HG02943 (cell line): ENCODE measurements at regions not wholly inside any gene's neighbourhood (a gene's known extent, or its start where the extent isn't known, plus 50 kb on each side); places are given as distances from the start of the nearest gene placed in this dataset.
"Not testable (repeated sequence)": the region's sequence is repeated elsewhere in the genome, so short reads cannot be mapped to it uniquely, and the experiment has no call there.

Experiments used
- ATAC-seq: cut with Tn5 transposase; IDR thresholded peaks from one replicate; pipeline ENCODE4 v1.9.1; 2021; ENCODE audit warnings: mild to moderate bottlenecking, low read depth, moderate library complexity; ENCODE audit not compliant: unreplicated experiment

DNA sequence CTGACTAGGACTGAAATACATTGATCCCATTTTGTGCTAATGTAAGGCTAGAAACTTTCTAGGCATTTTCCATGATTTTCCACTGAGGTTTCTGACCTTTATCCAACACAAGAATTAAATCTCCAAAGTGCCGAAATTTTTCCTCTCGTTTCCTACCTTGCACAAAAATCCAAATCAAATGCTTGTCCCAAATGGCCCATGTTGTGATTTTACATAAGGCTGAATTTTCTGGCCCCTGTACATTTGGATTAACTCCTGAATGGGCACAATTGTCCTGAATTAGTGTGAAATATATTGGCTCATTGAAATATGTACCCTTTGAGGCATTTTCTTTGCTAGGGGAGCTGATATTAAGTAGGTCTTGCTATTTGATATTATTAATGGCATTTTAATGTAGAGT is 105.6 kb upstream of the CBLB start:
- no peak for ATAC-seq

GRCh38 chr3:105976196-105976595 is 107.4 kb upstream of the CBLB start:
- no peak for ATAC-seq

DNA sequence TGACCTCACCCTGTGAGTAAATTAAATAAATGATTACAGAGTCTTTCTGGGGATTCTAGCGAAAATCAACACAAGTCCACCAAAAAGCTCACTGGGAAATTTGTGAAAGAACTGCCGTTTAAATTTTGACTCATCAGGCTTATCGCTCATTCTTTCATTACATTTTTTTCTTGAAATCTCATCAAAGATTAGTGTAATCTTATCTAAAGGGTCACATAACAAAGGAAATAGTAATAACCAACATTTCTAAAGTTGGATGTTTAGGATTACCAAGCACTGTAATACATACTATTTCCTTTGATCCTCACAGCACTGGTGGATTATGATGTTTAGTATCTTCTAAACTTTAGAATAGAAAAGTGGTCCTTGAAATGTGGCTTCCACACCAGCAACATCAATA is 111.1 kb upstream of the CBLB start:
- no peak for ATAC-seq

GRCh38 chr3:105982207-105982606 is 113.4 kb upstream of the CBLB start:
- no peak for ATAC-seq

DNA sequence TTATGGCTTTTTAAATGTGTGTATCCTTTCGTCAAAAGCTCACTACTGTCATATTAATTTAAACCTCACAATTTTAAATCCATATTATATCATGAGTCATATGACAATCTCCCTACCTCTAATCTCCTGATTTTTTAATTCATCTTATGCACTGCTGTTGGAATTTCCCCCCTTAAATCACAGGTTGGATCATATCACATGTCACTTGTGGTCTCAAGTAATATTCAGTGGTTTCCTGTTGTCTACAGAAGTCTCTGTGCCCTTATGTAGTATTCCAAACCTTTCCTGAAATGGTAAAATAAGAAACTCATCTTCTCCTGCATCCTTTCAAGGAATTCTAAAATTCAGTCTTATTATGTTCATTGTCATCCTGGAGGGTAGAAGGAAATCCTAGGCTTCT is 116.0 kb upstream of the CBLB start:
- no peak for ATAC-seq

DNA sequence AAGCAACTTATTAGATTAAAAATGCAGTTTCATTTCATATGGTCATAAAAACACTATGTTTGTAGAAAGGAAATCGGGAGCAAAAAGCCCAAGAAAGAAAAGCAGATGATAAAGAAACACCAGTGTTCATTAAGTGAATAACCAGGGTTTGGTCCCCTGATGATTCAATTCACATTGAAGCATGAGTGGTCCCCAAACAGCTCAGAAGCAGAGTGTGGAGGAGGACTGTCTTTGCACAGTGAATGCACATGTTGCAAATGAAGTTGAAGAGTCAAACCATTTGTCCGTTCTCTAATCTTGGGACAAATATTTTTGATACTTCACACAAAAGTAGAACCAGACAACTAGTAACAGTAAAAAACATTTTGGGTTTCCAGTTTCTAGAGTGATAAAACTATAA is 117.5 kb upstream of the CBLB start:
- ATAC-seq = not testable (repeated sequence)

GRCh38 chr3:105987809-105988208 is 119.0 kb upstream of the CBLB start:
- ATAC-seq = no peak

GRCh38 chr3:105988540-105989212 is 119.9 kb upstream of the CBLB start:
- no peak for ATAC-seq

DNA sequence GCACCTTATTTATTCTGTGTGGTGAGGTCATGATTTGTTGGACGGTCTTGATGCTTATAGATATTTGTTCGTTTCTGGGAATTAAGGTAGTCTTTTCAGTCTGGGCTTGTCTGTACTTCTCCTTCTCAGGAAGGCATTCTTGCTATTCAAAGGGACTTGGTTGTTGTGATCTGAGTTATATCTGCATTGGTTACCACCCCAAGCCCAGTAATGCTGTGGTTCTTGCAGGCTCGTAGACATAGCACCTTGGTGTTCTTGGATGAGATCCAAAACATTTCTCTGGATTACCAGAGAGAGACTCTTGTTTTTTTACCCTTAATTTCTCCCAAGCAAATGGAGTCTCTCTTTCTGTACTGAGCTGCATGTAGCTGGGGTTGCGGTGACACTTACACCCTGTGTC is 128.0 kb upstream of the CBLB start:
- no peak for ATAC-seq

GRCh38 chr3:105997466-105997799 is 128.6 kb upstream of the CBLB start:
- no peak for ATAC-seq

GRCh38 chr3:105997800-105998526 is 129.2 kb upstream of the CBLB start:
- no peak for ATAC-seq

GRCh38 chr3:105999856-106000255 is 131.0 kb upstream of the CBLB start:
- ATAC-seq = no peak

- no peak for ATAC-seq
Observed at GRCh38 chr3:106001923-106002322, 133.1 kb upstream of the CBLB start.

GRCh38 chr3:106004137-106004681 is 135.4 kb upstream of the CBLB start:
- no peak for ATAC-seq

DNA sequence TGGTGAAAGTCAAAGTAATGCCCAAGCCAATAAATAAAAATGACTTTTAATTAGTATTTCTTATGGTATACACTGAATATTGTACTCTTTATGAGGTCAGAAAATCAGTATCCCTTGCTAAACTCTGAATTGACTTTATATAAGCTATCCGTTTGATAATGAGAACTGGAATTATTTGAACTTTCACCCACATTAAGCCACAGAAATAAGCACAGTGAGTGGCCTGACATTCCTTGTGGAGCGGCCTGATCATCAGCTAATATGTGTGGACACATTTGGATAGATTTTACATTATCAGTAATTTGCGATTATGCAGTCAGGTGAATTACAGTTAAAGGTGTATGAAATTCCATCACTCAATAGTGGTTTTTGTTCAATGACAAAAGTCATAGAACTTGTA is 136.0 kb upstream of the CBLB start:
- ATAC-seq = no peak

GRCh38 chr3:106006001-106006400 is 137.2 kb upstream of the CBLB start:
- no peak for ATAC-seq

GRCh38 chr3:106006571-106006970 is 137.8 kb upstream of the CBLB start:
- no peak for ATAC-seq

GRCh38 chr3:106007512-106007911 is 138.7 kb upstream of the CBLB start:
- no peak for ATAC-seq

DNA sequence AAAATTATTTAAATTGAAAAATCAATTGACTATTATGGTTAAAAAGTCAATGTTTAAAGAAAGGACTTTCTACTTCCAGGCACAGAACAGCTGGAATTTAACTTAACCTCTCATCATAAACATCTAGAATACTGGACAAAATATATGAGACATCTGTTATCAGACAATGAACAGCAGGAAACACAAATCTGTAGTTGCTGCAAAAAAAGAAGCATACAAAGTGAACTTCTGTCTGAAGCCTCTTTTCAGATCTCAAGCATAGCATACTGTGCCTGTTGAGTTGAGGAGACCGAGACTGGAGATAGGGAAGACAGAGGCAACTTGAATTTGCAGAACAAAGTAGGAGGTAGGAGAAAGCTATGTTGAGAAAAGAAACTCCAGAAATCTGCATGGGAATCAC is 140.0 kb upstream of the CBLB start:
- ATAC-seq = no peak

DNA sequence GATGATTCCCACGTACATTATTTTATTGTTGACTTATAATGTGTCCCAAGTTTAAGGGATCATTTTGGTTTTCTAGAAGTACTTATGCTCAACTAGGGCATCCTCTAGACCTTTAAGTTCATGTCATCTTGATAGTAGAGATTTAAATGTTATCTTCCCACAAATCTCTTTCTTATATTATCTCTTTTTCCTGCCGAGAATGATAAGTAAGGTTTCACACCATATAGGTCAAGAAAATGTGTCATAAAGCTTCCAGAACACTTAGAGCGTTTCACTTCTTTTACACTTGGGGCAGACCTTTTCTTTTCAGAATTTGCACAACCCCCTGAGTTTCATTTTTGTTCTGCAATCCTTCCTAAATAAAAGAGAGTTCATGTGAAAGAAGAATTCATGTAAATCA is 142.0 kb upstream of the CBLB start:
- ATAC-seq = no peak

GRCh38 chr3:106013971-106014370 is 145.2 kb upstream of the CBLB start:
- no peak for ATAC-seq

DNA sequence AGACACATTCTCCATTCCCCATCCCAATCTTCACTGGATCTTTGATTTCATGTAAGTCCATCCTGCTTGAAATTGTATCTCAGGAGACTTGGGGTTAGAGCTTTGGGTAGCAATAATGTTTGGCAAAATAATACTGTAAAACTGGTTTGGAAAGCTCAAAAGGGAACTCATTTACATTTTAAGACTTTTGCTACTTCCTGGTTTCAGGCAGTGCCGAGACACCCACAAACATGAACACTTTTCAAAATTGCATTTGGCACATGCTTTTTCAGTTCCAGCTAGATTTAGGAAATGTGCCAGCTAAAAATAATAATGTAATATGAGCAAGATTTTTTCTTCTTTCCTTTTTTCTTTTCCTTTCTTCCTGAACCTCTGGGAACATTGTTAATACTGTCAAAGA is 145.7 kb upstream of the CBLB start:
- ATAC-seq = no peak
